Astrocyte of the cerebellum (primary cell): ENCODE measurements at regions not wholly inside any gene's neighbourhood (a gene's known extent, or its start where the extent isn't known, plus 50 kb on each side); places are given as distances from the start of the nearest gene placed in this dataset.

ENCODE experiments used
- DNase-seq: peaks from one replicate; pipeline ENCODE4 v3.0.0-alpha.2; 2011; ENCODE audit warnings: low read depth
- H3K4me3 ChIP-seq: 2 replicates; pipeline ENCODE4 v1.5.1; 2011; ENCODE audit warnings: mild to moderate bottlenecking, low read depth, low read length, moderate library complexity
- CTCF ChIP-seq: IDR thresholded peaks from 2 replicates; pipeline ENCODE4 v1.5.1; 2012; ENCODE audit warnings: low read length, low read depth, moderate library complexity, mild to moderate bottlenecking; ENCODE audit errors: missing control alignments
- in situ Hi-C: cut with HindIII; loops from 2 replicates; pipeline ENCODE4 v1.10.0; 2017; ENCODE audit warnings: low sequenced_read_pairs

- no peak for DNase-seq
- in situ Hi-C loops = no loop called here
- H3K4me3 ChIP-seq = no peak overlapping the region
- TF ChIP-seq CTCF = no peak
These were observed 959.4 kb downstream of the JRKL start for GRCh38 chr11:97349201-97349600.

GRCh38 chr11:97351939-97352338 lies 962.1 kb downstream of the JRKL start:
- in situ Hi-C loops = no loop called here
- no peak for TF ChIP-seq CTCF
- DNase-seq = no peak
- no peak overlapping the region for H3K4me3 ChIP-seq

- no peak for DNase-seq
- H3K4me3 ChIP-seq = no peak overlapping the region
- in situ Hi-C loops = no loop called here
- TF ChIP-seq CTCF = no peak
These were observed 964.2 kb downstream of the JRKL start for GRCh38 chr11:97354026-97354425.

- H3K4me3 ChIP-seq = no peak overlapping the region
- in situ Hi-C loops = no loop called here
- no peak for TF ChIP-seq CTCF
- no peak for DNase-seq
These were observed 964.8 kb downstream of the JRKL start for GRCh38 chr11:97354576-97354975.

GRCh38 chr11:97355230-97355629 lies 965.4 kb downstream of the JRKL start:
- no peak overlapping the region for H3K4me3 ChIP-seq
- in situ Hi-C loops = no loop called here
- TF ChIP-seq CTCF = no peak
- DNase-seq = no peak

- H3K4me3 ChIP-seq = no peak overlapping the region
- in situ Hi-C loops = no loop called here
- no peak for DNase-seq
- no peak for TF ChIP-seq CTCF
These were observed 966.3 kb downstream of the JRKL start for GRCh38 chr11:97356144-97356543.

- TF ChIP-seq CTCF = no peak
- no peak overlapping the region for H3K4me3 ChIP-seq
- in situ Hi-C loops = no loop called here
- DNase-seq = no peak
These were observed 969.2 kb downstream of the JRKL start for GRCh38 chr11:97359016-97359415.
